SU-DHL-6 (cell line): ENCODE measurements at regions not wholly inside any gene's neighbourhood (a gene's known extent, or its start where the extent isn't known, plus 50 kb on each side); places are given as distances from the start of the nearest gene placed in this dataset.

Experiments used
- H2AFZ ChIP-seq: fragments of 200-600 bp; sonication (generic); 2 replicates; pipeline ENCODE4 v1.6.1; 2014; ENCODE audit warnings: low read depth, mild to moderate bottlenecking, moderate library complexity, mixed read lengths, antibody characterized with exemption, low read length; ENCODE audit not compliant: severe bottlenecking
- H3F3A ChIP-seq: fragments of 200-600 bp; shearing (Covaris generic); 2 replicates; pipeline ENCODE4 v1.6.0; 2016; ENCODE audit warnings: antibody characterized with exemption, mild to moderate bottlenecking; ENCODE audit not compliant: insufficient read depth
- H3K27ac ChIP-seq: fragments of 200-600 bp; sonication (generic); 2 replicates; pipeline ENCODE4 v1.5.1; 2016; ENCODE audit warnings: low read depth, mild to moderate bottlenecking, low read length, moderate library complexity, mixed read lengths
- H3K27me3 ChIP-seq: fragments of 200-600 bp; sonication (generic), shearing (Covaris generic); 2 replicates; pipeline ENCODE4 v1.6.0; 2014; ENCODE audit warnings: mild to moderate bottlenecking, low read length
- H3K36me3 ChIP-seq: fragments of 200-600 bp; sonication (generic); 2 replicates; pipeline ENCODE4 v1.6.1; 2014; ENCODE audit warnings: mild to moderate bottlenecking, low read length, mixed read lengths
- H3K4me2 ChIP-seq: fragments of 300-600, 200-600 bp; shearing (Covaris generic), sonication (generic); 2 replicates; pipeline ENCODE4 v1.6.0; 2014; ENCODE audit warnings: low read length, low read depth, mild to moderate bottlenecking; ENCODE audit not compliant: poor library complexity, severe bottlenecking
- H3K4me3 ChIP-seq: fragments of 200-600 bp; sonication (generic); 2 replicates; pipeline ENCODE4 v1.5.1; 2014; ENCODE audit warnings: antibody characterized with exemption, low read length, mild to moderate bottlenecking, mixed read lengths; ENCODE audit not compliant: insufficient read depth, poor library complexity, severe bottlenecking
- H3K79me2 ChIP-seq: fragments of 200-600 bp; sonication (generic); 2 replicates; pipeline ENCODE4 v1.6.1; 2014; ENCODE audit warnings: mild to moderate bottlenecking, low read length, moderate library complexity; ENCODE audit not compliant: insufficient read depth
- H3K9ac ChIP-seq: fragments of 200-600 bp; sonication (generic); 2 replicates; pipeline ENCODE4 v1.7.0; 2014; ENCODE audit warnings: mild to moderate bottlenecking, low read length
- H3K9me2 ChIP-seq: fragments of 200-600 bp; sonication (generic); replicated peaks from 2 replicates; pipeline ENCODE4 v1.6.1; 2014; ENCODE audit warnings: low read length; ENCODE audit not compliant: insufficient read depth
- H3K9me3 ChIP-seq: fragments of 200-600 bp; sonication (generic); 2 replicates; pipeline ENCODE4 v1.6.1; 2014; ENCODE audit warnings: low read length, mixed read lengths; ENCODE audit not compliant: insufficient read depth
- H4K20me1 ChIP-seq: fragments of 200-600 bp; sonication (generic); 2 replicates; pipeline ENCODE4 v1.6.1; 2014; ENCODE audit warnings: low read depth, mild to moderate bottlenecking, antibody characterized with exemption, low read length, moderate library complexity, mixed read lengths
- EZH2phosphoT487 ChIP-seq: fragments of 200-600 bp; sonication (generic), shearing (Covaris generic); conservative IDR thresholded peaks from 2 replicates; pipeline ENCODE4 v1.6.1; 2018; ENCODE audit warnings: mild to moderate bottlenecking, antibody characterized with exemption, low read length, moderate library complexity, mixed read lengths
- TF ChIP-seq, protein P1 (sequence below): fragments of 200-600 bp; sonication (generic); IDR thresholded peaks from one replicate; pipeline ENCODE4 v1.5.1; 2017; ENCODE audit warnings: antibody characterized with exemption, mild to moderate bottlenecking, low read length, moderate library complexity; ENCODE audit not compliant: insufficient read depth, poor library complexity, severe bottlenecking

- no peak overlapping the region for H3K4me3 ChIP-seq
- H3K9me2 ChIP-seq = no peaks in the 10 kb centered on the region
- H3F3A ChIP-seq = no peaks in the 10 kb centered on the region
- no peaks in the 10 kb centered on the region for H3K36me3 ChIP-seq
- H3K9me3 ChIP-seq = no peaks in the 10 kb centered on the region
- no peak overlapping the region for H3K27ac ChIP-seq
- TF ChIP-seq EZH2phosphoT487 = no peak
- TF ChIP-seq, protein P1, sequence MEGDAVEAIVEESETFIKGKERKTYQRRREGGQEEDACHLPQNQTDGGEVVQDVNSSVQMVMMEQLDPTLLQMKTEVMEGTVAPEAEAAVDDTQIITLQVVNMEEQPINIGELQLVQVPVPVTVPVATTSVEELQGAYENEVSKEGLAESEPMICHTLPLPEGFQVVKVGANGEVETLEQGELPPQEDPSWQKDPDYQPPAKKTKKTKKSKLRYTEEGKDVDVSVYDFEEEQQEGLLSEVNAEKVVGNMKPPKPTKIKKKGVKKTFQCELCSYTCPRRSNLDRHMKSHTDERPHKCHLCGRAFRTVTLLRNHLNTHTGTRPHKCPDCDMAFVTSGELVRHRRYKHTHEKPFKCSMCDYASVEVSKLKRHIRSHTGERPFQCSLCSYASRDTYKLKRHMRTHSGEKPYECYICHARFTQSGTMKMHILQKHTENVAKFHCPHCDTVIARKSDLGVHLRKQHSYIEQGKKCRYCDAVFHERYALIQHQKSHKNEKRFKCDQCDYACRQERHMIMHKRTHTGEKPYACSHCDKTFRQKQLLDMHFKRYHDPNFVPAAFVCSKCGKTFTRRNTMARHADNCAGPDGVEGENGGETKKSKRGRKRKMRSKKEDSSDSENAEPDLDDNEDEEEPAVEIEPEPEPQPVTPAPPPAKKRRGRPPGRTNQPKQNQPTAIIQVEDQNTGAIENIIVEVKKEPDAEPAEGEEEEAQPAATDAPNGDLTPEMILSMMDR = no peak
- H3K79me2 ChIP-seq = no peaks in the 10 kb centered on the region
- no peaks in the 10 kb centered on the region for H3K27me3 ChIP-seq
- H2AFZ ChIP-seq = no peak overlapping the region
- H3K4me2 ChIP-seq = no peak overlapping the region
- no peaks in the 10 kb centered on the region for H4K20me1 ChIP-seq
- H3K9ac ChIP-seq = no peak overlapping the region
Observed at GRCh38 chr11:112901924-112902323, 59.3 kb upstream of the NCAM1 start.

DNA sequence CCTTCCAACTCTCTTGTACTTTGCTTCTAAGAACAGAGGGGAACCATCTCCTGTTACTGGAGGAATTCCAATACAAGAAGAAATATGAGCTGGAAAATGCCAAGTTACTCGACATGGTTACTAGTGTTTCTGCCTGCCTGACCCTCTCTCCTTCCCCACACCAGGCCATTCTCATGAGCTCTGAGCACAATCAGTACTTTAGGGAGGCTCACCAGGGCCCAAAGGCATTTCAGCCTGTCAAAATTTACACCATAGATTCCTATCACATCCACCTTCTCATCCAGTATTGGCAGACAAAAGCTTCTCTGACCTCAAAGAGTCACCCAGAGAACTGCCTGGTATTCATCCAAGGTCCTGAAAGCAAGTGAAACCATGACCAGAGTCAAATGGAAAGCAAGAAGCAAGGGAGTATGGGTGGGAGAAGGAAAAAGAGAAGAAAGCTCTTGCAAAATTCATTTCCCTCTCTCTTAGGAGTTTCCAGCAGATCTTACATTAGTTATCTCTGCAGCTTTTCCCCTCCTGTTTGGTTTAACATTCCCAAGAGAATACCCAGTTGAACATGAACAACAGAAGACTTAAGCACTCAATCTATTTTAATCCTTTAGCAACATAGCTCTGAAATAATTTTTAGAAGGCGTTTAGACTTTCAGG is 58.7 kb upstream of the NCAM1 start:
- Histone ChIP-seq H3K27me3 (no peaks in the 10 kb centered on the region), H3K4me2 (no peak overlapping the region), H3K9me3 (no peaks in the 10 kb centered on the region), H3K79me2 (no peaks in the 10 kb centered on the region), H4K20me1 (no peaks in the 10 kb centered on the region), H3K27ac (no peak overlapping the region), H3F3A (no peaks in the 10 kb centered on the region), H3K9ac (no peak overlapping the region), H3K9me2 (no peaks in the 10 kb centered on the region), H3K4me3 (no peak overlapping the region), H3K36me3 (no peaks in the 10 kb centered on the region), H2AFZ (no peak overlapping the region)
- TF ChIP-seq, protein P1 = no peak
- TF ChIP-seq EZH2phosphoT487 = no peak

GRCh38 chr11:112903340-112903739 is 57.9 kb upstream of the NCAM1 start:
- no peaks in the 10 kb centered on the region for H3K27me3 ChIP-seq
- no peaks in the 10 kb centered on the region for H3K9me3 ChIP-seq
- no peaks in the 10 kb centered on the region for H3F3A ChIP-seq
- no peak overlapping the region for H3K27ac ChIP-seq
- no peak overlapping the region for H3K4me3 ChIP-seq
- H3K9me2 ChIP-seq = no peaks in the 10 kb centered on the region
- H2AFZ ChIP-seq = no peak overlapping the region
- H3K36me3 ChIP-seq = no peaks in the 10 kb centered on the region
- no peak overlapping the region for H3K4me2 ChIP-seq
- H3K9ac ChIP-seq = no peak overlapping the region
- no peaks in the 10 kb centered on the region for H3K79me2 ChIP-seq
- TF ChIP-seq, protein P1 = no peak
- no peak for TF ChIP-seq EZH2phosphoT487
- no peaks in the 10 kb centered on the region for H4K20me1 ChIP-seq
